Astrocyte (in vitro differentiated cells and primary cell): ENCODE measurements at regions not wholly inside any gene's neighbourhood (a gene's known extent, or its start where the extent isn't known, plus 50 kb on each side); places are given as distances from the start of the nearest gene placed in this dataset.

Experiments used
- DNase-seq: peaks from one replicate; pipeline ENCODE4 v3.0.0-alpha.2; 2010; ENCODE audit warnings: low read depth
- FAIRE-seq: peaks from 2 replicates; lab custom pipeline; 2011; peaks lifted over from hg19 to GRCh38; lab: Jason Lieb, UNC
- H2AFZ ChIP-seq: 2 replicates; pipeline ENCODE4 v1.6.0; 2012; ENCODE audit warnings: low read depth, low read length, inconsistent platforms
- H3K27ac ChIP-seq: 2 replicates; pipeline ENCODE4 v1.5.1; 2011; ENCODE audit warnings: low read depth, low read length, inconsistent platforms
- H3K27me3 ChIP-seq: 2 replicates; pipeline ENCODE4 v1.6.0; 2011; ENCODE audit warnings: low read length, inconsistent platforms; ENCODE audit not compliant: insufficient read depth
- H3K36me3 ChIP-seq: 2 replicates; pipeline ENCODE4 v1.5.1; 2011; ENCODE audit warnings: low read length, inconsistent platforms; ENCODE audit not compliant: insufficient read depth
- H3K4me1 ChIP-seq: 2 replicates; pipeline ENCODE4 v1.5.1; 2011; ENCODE audit warnings: low read length, inconsistent platforms; ENCODE audit not compliant: insufficient read depth
- H3K4me2 ChIP-seq: 2 replicates; pipeline ENCODE4 v1.6.0; 2012; ENCODE audit warnings: low read length, inconsistent platforms
- H3K4me3 ChIP-seq: 2 replicates; pipeline ENCODE4 v1.5.1; 2011; ENCODE audit warnings: low read depth, mild to moderate bottlenecking, low read length, inconsistent platforms; ENCODE audit not compliant: insufficient read depth
- H3K79me2 ChIP-seq: 2 replicates; pipeline ENCODE4 v1.6.0; 2012; ENCODE audit warnings: mild to moderate bottlenecking, low read length, inconsistent platforms; ENCODE audit not compliant: insufficient read depth
- H3K9ac ChIP-seq: 2 replicates; pipeline ENCODE4 v1.6.0; 2012; ENCODE audit warnings: mild to moderate bottlenecking, low read length, inconsistent platforms
- H3K9me3 ChIP-seq: 2 replicates; pipeline ENCODE4 v1.5.1; 2012; ENCODE audit warnings: low read depth, mild to moderate bottlenecking, low read length, inconsistent platforms; ENCODE audit not compliant: insufficient read depth
- H4K20me1 ChIP-seq: 2 replicates; pipeline ENCODE4 v1.6.0; 2012; ENCODE audit warnings: low read length, inconsistent platforms; ENCODE audit not compliant: insufficient read depth
- H3K27ac Mint-ChIP-seq: one replicate; pipeline ENCODE4 v1.8.0; 2021; ENCODE audit warnings: mild to moderate bottlenecking, mixed read lengths; ENCODE audit not compliant: unreplicated experiment
- H3K27me3 Mint-ChIP-seq: one replicate; pipeline ENCODE4 v1.8.0; 2021; ENCODE audit warnings: low read depth, mixed read lengths; ENCODE audit not compliant: unreplicated experiment
- H3K36me3 Mint-ChIP-seq: one replicate; pipeline ENCODE4 v1.8.0; 2021; ENCODE audit warnings: low read depth, mixed read lengths; ENCODE audit not compliant: unreplicated experiment
- H3K4me1 Mint-ChIP-seq: one replicate; pipeline ENCODE4 v1.8.0; 2021; ENCODE audit warnings: low read depth, mixed read lengths; ENCODE audit not compliant: unreplicated experiment
- H3K4me3 Mint-ChIP-seq: one replicate; pipeline ENCODE4 v1.8.0; 2021; ENCODE audit warnings: mild to moderate bottlenecking, moderate library complexity, mixed read lengths; ENCODE audit not compliant: unreplicated experiment
- H3K9me3 Mint-ChIP-seq: one replicate; pipeline ENCODE4 v1.8.0; 2021; ENCODE audit warnings: mild to moderate bottlenecking, mixed read lengths; ENCODE audit not compliant: unreplicated experiment
- CTCF ChIP-seq: IDR thresholded peaks from 2 replicates; pipeline ENCODE4 v1.5.1; 2011; ENCODE audit warnings: low read depth, mild to moderate bottlenecking, inconsistent platforms, low read length, moderate library complexity; ENCODE audit not compliant: insufficient read depth
- EZH2 ChIP-seq: IDR thresholded peaks from 2 replicates; pipeline ENCODE4 v1.6.1; 2012; ENCODE audit warnings: mild to moderate bottlenecking, low read length, inconsistent platforms; ENCODE audit not compliant: insufficient read depth

GRCh38 chr6:3524456-3524855, 67.6 kb upstream of the SLC22A23 start:
- no peak overlapping the region for H3K4me3 Mint-ChIP-seq
- no peak for DNase-seq
- peaks cover 43% of the 10 kb centered on the region for H3K4me1 Mint-ChIP-seq

GRCh38 chr6:3523966-3524365, 67.1 kb upstream of the SLC22A23 start:
- Histone ChIP-seq H3K9ac (no peak overlapping the region), H3K4me3 (no peak overlapping the region), H3K9me3 (no peaks in the 10 kb centered on the region), H3K4me1 (peaks cover 19% of the 10 kb centered on the region), H3K27me3 (no peaks in the 10 kb centered on the region), H2AFZ (no peak overlapping the region), H3K27ac (no peak overlapping the region), H4K20me1 (no peaks in the 10 kb centered on the region), H3K79me2 (no peaks in the 10 kb centered on the region), H3K36me3 (no peaks in the 10 kb centered on the region), H3K4me2 (no peak overlapping the region)
- H3K4me1 Mint-ChIP-seq: peaks cover 44% of the 10 kb centered on the region
- FAIRE-seq: no peak
- no peak overlapping the region for H3K4me3 Mint-ChIP-seq
- TF ChIP-seq CTCF: no peak
- no peak for TF ChIP-seq EZH2
- no peak for DNase-seq
- peaks cover 4% of the 10 kb centered on the region for H3K27me3 Mint-ChIP-seq
- peak overlapping the region; percentile 15 for H3K27ac Mint-ChIP-seq
- no peaks in the 10 kb centered on the region for H3K9me3 Mint-ChIP-seq
- H3K36me3 Mint-ChIP-seq: no peaks in the 10 kb centered on the region

More at GRCh38 chr6:3524456-3524855, 67.6 kb upstream of the SLC22A23 start:
- Mint-ChIP-seq H3K27me3 (peaks cover 4% of the 10 kb centered on the region), H3K9me3 (no peaks in the 10 kb centered on the region), H3K36me3 (no peaks in the 10 kb centered on the region), H3K27ac (peak overlapping the region; percentile 15)
- H3K79me2 ChIP-seq: no peaks in the 10 kb centered on the region
- peaks cover 19% of the 10 kb centered on the region for H3K4me1 ChIP-seq
- H3K36me3 ChIP-seq: no peaks in the 10 kb centered on the region
- FAIRE-seq: no peak
- TF ChIP-seq CTCF (no peak), EZH2 (no peak)
- no peak overlapping the region for H3K4me2 ChIP-seq
- H3K27me3 ChIP-seq: no peaks in the 10 kb centered on the region
- H3K9me3 ChIP-seq: no peaks in the 10 kb centered on the region
- no peak overlapping the region for H3K27ac ChIP-seq
- H3K9ac ChIP-seq: no peak overlapping the region
- H3K4me3 ChIP-seq: no peak overlapping the region
- H2AFZ ChIP-seq: no peak overlapping the region
- no peaks in the 10 kb centered on the region for H4K20me1 ChIP-seq

- peaks cover 50% of the 10 kb centered on the region for H3K4me1 Mint-ChIP-seq
- TF ChIP-seq EZH2 (no peak), CTCF (no peak)
Measured at GRCh38 chr6:3523271-3523670, 66.4 kb upstream of the SLC22A23 start.

More at GRCh38 chr6:3523271-3523670, 66.4 kb upstream of the SLC22A23 start:
- H3K9me3 ChIP-seq: no peaks in the 10 kb centered on the region
- no peaks in the 10 kb centered on the region for H4K20me1 ChIP-seq
- no peaks in the 10 kb centered on the region for H3K9me3 Mint-ChIP-seq
- no peaks in the 10 kb centered on the region for H3K79me2 ChIP-seq
- no peak overlapping the region for H3K9ac ChIP-seq
- peaks cover 26% of the 10 kb centered on the region for H3K4me1 ChIP-seq
- H3K4me3 ChIP-seq: no peak overlapping the region
- peak overlapping the region; percentile 65 for H3K4me2 ChIP-seq
- H2AFZ ChIP-seq: no peak overlapping the region
- peak overlapping the region; percentile 89 for H3K27ac Mint-ChIP-seq
- H3K36me3 Mint-ChIP-seq: no peaks in the 10 kb centered on the region
- H3K27me3 ChIP-seq: no peaks in the 10 kb centered on the region
- FAIRE-seq (no peak), DNase-seq (no peak)
- no peak overlapping the region for H3K4me3 Mint-ChIP-seq
- H3K36me3 ChIP-seq: no peaks in the 10 kb centered on the region
- peak overlapping the region; percentile 60 for H3K27ac ChIP-seq
- peaks cover 4% of the 10 kb centered on the region for H3K27me3 Mint-ChIP-seq
